ENCODE measurements at regions not wholly inside any gene's neighbourhood (a gene's known extent, or its start where the extent isn't known, plus 50 kb on each side); places are given as distances from the start of the nearest gene placed in this dataset.

DNA sequence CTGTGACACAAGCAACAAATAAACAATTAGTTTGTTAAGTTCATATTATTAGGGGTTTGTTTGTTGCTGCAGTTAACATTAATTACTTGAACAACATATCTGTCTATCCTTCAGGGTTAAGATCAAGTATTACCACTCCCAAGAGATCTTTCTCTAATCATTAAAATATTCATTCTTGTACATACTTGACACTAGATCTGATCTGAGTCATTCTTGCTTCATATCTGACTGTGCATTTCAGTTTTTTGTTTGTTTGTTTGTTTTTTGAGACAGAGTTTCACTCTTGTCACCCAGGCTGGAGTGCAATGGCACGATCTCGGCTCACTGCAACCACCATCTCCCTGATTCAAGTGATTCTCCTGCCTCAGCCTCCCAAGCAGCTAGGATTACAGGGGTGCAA is 613.3 kb upstream of the PLXNA2 start:
- 28 to 33% methylated on average over 2 of the region's 2 CpGs for WGBS, 2 experiments (ENCODE audit: low coverage in 1 of 2, low lambda C conversion rate in 2 of 2, missing lambda C conversion rate in 2 of 2)
- H3K9ac ChIP-seq: no peak overlapping the region
- no peaks in the 10 kb centered on the region for H4K20me1 ChIP-seq (ENCODE audit: insufficient read depth)
- no peak overlapping the region for H3K27ac ChIP-seq
- no peaks in the 10 kb centered on the region for H3K9me3 ChIP-seq (ENCODE audit: low read depth)
- H3K9me2 ChIP-seq (ENCODE audit: insufficient read depth): no peaks in the 10 kb centered on the region
- no peaks in the 10 kb centered on the region for H3K79me2 ChIP-seq (ENCODE audit: insufficient read depth)
- H3F3A ChIP-seq (ENCODE audit: insufficient read depth): no peaks in the 10 kb centered on the region
- H3K4me1 ChIP-seq (ENCODE audit: insufficient read depth): no peaks in the 10 kb centered on the region
- no peaks in the 10 kb centered on the region for H3K27me3 ChIP-seq (replicated peaks; ENCODE audit: insufficient read depth)
- no peak overlapping the region for H2AFZ ChIP-seq
- H3K36me3 ChIP-seq (ENCODE audit: low read depth): no peaks in the 10 kb centered on the region
- TF ChIP-seq EZH2 (IDR thresholded peaks at IDR 0.05; ENCODE audit: insufficient read depth, poor library complexity, severe bottlenecking) (no peak), EZH2phosphoT487 (IDR thresholded peaks at IDR 0.05; ENCODE audit: insufficient read depth, low read depth) (no peak)
- H3K4me3 ChIP-seq: no peak overlapping the region
- DNase-seq: no peak
- in situ Hi-C loops (cut with MboI): no loop called here
- H3K4me2 ChIP-seq (ENCODE audit: unreplicated experiment): no peak overlapping the region

DNA sequence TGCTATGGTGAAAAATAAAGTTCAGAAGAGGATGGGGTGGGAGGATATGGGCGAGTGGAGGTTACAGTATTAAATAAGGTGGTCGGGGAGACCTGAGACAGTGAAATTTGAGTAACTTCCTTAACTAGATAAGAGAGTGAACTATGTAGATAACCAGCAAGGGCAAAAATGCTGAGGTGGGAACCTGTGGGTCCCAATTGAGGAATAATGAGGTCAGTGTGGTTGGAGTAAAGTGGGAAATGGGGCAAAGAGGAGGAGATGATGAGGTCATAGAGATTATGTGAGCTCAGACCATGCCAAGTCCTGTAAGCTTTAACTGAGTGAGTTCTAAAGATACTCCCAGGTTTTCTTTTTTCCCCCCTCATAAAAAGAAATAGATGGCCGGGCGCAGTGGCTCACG is 614.6 kb upstream of the PLXNA2 start:
- DNase-seq: no peak
- no peaks in the 10 kb centered on the region for H3K36me3 ChIP-seq (ENCODE audit: low read depth)
- H3K9me3 ChIP-seq (ENCODE audit: low read depth): no peaks in the 10 kb centered on the region
- no peaks in the 10 kb centered on the region for H3K79me2 ChIP-seq (ENCODE audit: insufficient read depth)
- H4K20me1 ChIP-seq (ENCODE audit: insufficient read depth): no peaks in the 10 kb centered on the region
- WGBS, 2 experiments (ENCODE audit: low coverage in 1 of 2, low lambda C conversion rate in 2 of 2, missing lambda C conversion rate in 2 of 2): 27 to 37% methylated on average over 5 of the region's 5 CpGs
- no peaks in the 10 kb centered on the region for H3K9me2 ChIP-seq (ENCODE audit: insufficient read depth)
- H2AFZ ChIP-seq: no peak overlapping the region
- in situ Hi-C loops (cut with MboI): no loop called here
- TF ChIP-seq EZH2phosphoT487 (IDR thresholded peaks at IDR 0.05; ENCODE audit: insufficient read depth, low read depth): no peak
- TF ChIP-seq EZH2 (IDR thresholded peaks at IDR 0.05; ENCODE audit: insufficient read depth, poor library complexity, severe bottlenecking): no peak
- H3K4me2 ChIP-seq (ENCODE audit: unreplicated experiment): no peak overlapping the region
- H3F3A ChIP-seq (ENCODE audit: insufficient read depth): no peaks in the 10 kb centered on the region
- no peaks in the 10 kb centered on the region for H3K27me3 ChIP-seq (replicated peaks; ENCODE audit: insufficient read depth)
- no peak overlapping the region for H3K9ac ChIP-seq
- H3K27ac ChIP-seq: no peak overlapping the region
- no peaks in the 10 kb centered on the region for H3K4me1 ChIP-seq (ENCODE audit: insufficient read depth)
- H3K4me3 ChIP-seq: no peak overlapping the region

DNA sequence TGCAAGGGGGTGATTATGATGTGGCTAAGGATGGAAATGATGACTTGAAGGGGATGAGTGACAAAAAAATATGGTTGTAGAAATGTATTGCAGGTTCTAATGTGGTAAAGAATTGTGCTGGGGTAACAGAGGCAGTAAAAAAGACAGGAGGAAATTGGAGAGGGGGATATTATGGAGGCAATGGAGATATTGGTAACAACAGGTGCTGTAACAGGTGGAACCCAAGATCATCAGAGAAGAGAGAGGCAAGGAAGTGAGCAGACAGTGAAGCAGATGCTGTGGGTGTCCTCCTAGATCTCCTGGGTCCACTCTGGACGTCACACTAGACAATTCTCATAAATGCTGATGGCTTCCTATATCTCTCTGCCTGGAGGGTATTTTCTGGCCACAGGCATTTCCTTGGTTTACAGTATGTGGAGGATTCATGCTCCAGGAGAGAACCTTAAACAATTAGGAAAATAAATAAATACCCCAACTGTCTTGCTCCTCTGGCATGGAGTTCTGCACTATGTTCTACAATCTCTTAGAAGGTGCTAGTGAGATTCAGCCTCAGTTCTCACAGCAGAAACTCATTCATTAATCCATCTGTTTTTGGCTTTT is 620.3 kb upstream of the PLXNA2 start:
- TF ChIP-seq EZH2 (IDR thresholded peaks at IDR 0.05; ENCODE audit: insufficient read depth, poor library complexity, severe bottlenecking): no peak
- TF ChIP-seq EZH2phosphoT487 (IDR thresholded peaks at IDR 0.05; ENCODE audit: insufficient read depth, low read depth): no peak
- Histone ChIP-seq H3K27me3 (replicated peaks; ENCODE audit: insufficient read depth) (no peaks in the 10 kb centered on the region), H3K9ac (no peak overlapping the region), H3K9me3 (ENCODE audit: low read depth) (no peaks in the 10 kb centered on the region), H3K9me2 (ENCODE audit: insufficient read depth) (no peaks in the 10 kb centered on the region), H3K4me2 (ENCODE audit: unreplicated experiment) (no peak overlapping the region), H3K4me1 (ENCODE audit: insufficient read depth) (no peaks in the 10 kb centered on the region), H3K79me2 (ENCODE audit: insufficient read depth) (no peaks in the 10 kb centered on the region), H3K27ac (no peak overlapping the region), H3F3A (ENCODE audit: insufficient read depth) (no peaks in the 10 kb centered on the region), H4K20me1 (ENCODE audit: insufficient read depth) (no peaks in the 10 kb centered on the region), H3K36me3 (ENCODE audit: low read depth) (no peaks in the 10 kb centered on the region), H2AFZ (no peak overlapping the region), H3K4me3 (no peak overlapping the region)
- WGBS, 2 experiments (ENCODE audit: low coverage in 1 of 2, low lambda C conversion rate in 2 of 2, missing lambda C conversion rate in 2 of 2): 21 to 27% methylated on average over 1 of the region's 1 CpG
- no peak for DNase-seq
- in situ Hi-C loops (cut with MboI): no loop called here

DNA sequence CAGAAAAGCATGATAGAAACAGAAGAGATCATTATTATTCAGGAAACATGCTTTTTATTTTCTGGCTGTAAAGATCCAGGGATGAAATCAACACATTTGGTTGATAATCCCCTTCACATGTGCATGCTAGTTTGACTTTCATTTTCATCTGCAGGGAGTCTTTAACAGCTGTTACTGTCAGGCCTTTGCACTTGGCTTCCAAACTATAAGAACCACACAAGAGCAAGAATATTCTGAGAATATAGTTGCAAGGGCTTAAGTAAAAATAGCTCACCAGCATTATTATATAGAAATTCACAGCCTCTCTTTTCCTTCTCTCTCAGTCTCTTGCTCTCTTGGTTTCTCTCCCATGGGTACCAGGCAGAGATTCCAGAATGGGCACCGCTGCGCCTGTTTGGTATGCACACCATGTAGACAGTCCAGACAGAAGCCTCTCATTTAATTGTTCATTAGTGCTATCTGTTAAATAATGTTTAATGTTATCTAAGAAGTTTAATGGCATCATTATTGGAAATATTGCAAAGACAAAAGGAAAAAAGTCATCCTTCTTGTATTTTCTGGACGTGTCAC is 622.3 kb upstream of the PLXNA2 start:
- no peak for DNase-seq
- TF ChIP-seq EZH2phosphoT487 (IDR thresholded peaks at IDR 0.05; ENCODE audit: insufficient read depth, low read depth) (no peak), EZH2 (IDR thresholded peaks at IDR 0.05; ENCODE audit: insufficient read depth, poor library complexity, severe bottlenecking) (no peak)
- Histone ChIP-seq H3K4me3 (no peak overlapping the region), H3K36me3 (ENCODE audit: low read depth) (no peaks in the 10 kb centered on the region), H3K27me3 (replicated peaks; ENCODE audit: insufficient read depth) (no peaks in the 10 kb centered on the region), H3F3A (ENCODE audit: insufficient read depth) (no peaks in the 10 kb centered on the region), H3K9me2 (ENCODE audit: insufficient read depth) (no peaks in the 10 kb centered on the region), H3K79me2 (ENCODE audit: insufficient read depth) (no peaks in the 10 kb centered on the region), H3K9me3 (ENCODE audit: low read depth) (no peaks in the 10 kb centered on the region), H3K9ac (no peak overlapping the region), H3K4me2 (ENCODE audit: unreplicated experiment) (no peak overlapping the region), H4K20me1 (ENCODE audit: insufficient read depth) (no peaks in the 10 kb centered on the region), H3K4me1 (ENCODE audit: insufficient read depth) (no peaks in the 10 kb centered on the region), H2AFZ (no peak overlapping the region), H3K27ac (no peak overlapping the region)
- in situ Hi-C loops (cut with MboI): no loop called here
- WGBS, 2 experiments (ENCODE audit: low coverage in 1 of 2, low lambda C conversion rate in 2 of 2, missing lambda C conversion rate in 2 of 2): 51 to 56% methylated on average over 3 of the region's 3 CpGs
